Kasumi-1 (cell line): ENCODE measurements at regions not wholly inside any gene's neighbourhood (a gene's known extent, or its start where the extent isn't known, plus 50 kb on each side); places are given as distances from the start of the nearest gene placed in this dataset.

Experiments used
- DNase-seq, 2 experiments: peaks; one replicate each; lab custom pipeline; 2025; lab: John Stamatoyannopoulos, UW

DNA sequence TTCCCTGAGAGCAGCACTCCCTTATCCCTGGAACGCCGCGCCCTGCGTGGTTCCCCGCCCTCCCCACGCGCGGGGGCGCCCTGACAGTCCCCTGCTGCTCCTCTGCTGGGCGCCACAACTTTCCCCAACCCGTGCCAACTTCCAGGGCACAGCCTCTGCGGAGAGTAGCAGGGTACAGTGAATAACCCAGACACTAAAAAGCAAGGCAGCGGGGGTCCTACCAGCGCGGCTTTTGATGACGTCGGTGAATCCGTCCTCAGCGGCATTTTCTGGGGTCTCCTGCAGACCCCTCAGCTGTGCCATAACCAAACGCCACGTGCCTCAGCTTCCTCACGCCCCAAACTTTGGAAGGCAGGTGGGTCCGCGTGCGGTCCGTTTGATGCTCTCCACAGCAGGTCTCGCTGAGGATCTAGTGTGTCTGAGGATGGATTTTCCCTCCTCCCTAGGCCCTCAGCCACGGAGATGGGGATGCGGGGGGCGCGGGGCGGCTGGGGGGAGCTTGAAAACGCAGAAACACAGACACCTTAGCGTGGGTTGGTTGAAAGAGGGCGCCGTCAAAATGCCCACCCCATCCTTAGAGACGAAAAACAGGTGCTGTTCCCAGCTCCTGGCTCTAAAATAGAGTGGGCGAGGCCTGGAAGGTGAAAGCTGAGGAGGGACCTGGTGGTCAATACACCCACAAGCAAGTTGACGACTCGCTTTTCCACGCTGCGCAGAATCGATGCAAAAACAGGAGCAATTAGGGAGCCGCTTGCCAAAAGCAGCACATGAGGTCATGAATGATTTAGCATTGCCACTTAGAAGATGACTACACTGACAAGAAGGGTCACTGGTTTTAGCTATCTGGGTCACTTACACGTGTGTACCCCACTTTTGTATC lies 405.6 kb downstream of the FAM47A start:
- no peak for DNase-seq

DNA sequence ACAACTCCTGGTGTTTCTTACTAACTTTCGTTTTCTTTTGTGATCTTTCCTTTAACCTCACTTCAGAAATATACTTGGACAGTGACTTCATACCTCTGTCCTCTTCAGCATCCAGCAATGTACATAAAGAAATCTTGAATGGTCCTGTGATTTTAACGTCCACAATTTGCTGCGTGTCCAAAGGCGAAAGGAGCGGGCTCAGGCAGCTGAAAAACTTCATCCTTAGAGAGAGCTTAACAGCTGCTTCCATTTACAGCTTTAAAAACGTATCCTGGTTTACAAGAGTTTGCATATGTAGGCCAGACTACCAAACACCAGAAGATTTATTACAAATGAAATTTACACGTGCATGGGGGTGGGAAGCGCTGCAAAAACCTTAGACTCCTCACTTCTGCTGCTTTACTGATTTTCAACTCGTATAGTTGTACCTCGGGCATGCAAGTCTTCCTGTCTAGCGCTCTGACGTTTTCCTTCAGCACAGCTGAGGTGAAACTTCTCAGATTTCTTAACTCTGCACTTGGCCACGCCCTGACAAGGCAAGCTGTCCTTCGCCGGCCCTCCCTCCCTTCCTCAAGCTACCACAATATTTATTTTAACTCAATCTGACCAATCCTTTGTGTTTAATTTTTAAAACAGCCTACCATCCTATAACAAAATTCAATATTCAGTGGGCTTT lies 406.4 kb downstream of the FAM47A start:
- no peak for DNase-seq

DNA sequence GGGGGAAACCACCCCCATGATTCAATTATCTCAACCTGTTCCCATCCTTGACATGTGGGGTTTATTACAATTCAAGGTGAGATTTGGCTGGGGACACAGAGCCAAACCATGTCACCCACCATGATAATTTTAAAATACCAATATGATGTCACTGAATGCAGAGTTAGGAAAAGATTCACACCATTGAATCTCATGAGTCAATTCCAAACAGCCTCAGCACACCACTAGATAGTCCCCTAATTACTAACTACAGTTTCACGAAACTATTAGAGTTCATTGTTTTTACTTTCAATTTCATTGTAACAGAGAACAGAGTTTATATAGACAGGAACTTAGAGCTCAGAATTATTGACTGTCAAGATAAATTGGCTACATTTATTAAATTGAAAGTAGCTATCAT lies 410.2 kb downstream of the FAM47A start:
- no peak for DNase-seq

DNA sequence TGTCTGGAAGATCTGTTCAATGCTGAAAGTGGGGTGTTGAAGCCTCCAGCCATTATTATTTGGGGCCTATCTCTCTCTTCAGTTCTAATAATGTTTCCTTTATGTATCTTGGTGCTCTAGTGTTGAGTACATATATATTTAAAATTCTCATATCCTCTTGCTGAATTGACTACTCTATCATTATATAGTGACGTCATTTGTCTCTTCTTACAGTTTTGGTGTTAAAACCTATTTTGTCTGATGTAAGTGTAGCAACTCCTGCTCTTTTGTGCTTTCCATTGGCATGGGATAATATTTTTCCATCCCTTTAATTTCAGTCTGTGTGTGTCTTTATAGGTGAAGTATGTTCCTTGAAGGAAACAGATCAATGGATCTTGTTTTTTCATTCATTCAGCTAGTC lies 446.0 kb downstream of the FAM47A start:
- DNase-seq, result no peak
